H1 (cell line): ENCODE measurements at regions not wholly inside any gene's neighbourhood (a gene's known extent, or its start where the extent isn't known, plus 50 kb on each side); places are given as distances from the start of the nearest gene placed in this dataset.

ENCODE experiments used
- EZH2 ChIP-seq: fragments of 200-600 bp; sonication (generic); IDR thresholded peaks from 2 replicates; pipeline ENCODE4 v1.7.1; 2012; ENCODE audit warnings: low read depth, mild to moderate bottlenecking, moderate library complexity, low read length, inconsistent platforms; ENCODE audit not compliant: severe bottlenecking
- RAD21 ChIP-seq, 2 experiments: IDR thresholded peaks in 1 of 2; conservative IDR thresholded peaks in 1 of 2; 2 replicates each; pipeline ENCODE4 v1.6.1; 2011; ENCODE audit warnings: low read depth in 2 of 2, low read length in 2 of 2, improper control_type of control experiment in 1 of 2, inconsistent platforms in 1 of 2, mild to moderate bottlenecking in 1 of 2, moderate library complexity in 1 of 2
- RBBP5 ChIP-seq: IDR thresholded peaks from 2 replicates; pipeline ENCODE4 v1.7.1; 2012; ENCODE audit warnings: low read depth, mild to moderate bottlenecking, inconsistent platforms, low read length, moderate library complexity, borderline replicate concordance
- SIN3A ChIP-seq, 2 experiments: IDR thresholded peaks in 1 of 2; conservative IDR thresholded peaks in 1 of 2; 2 replicates each; pipeline ENCODE4 v1.6.1; 2011 to 2012; ENCODE audit warnings: low read length in 2 of 2, improper control_type of control experiment in 1 of 2, low read depth in 1 of 2, mild to moderate bottlenecking in 1 of 2
- TBP ChIP-seq: IDR thresholded peaks from 2 replicates; pipeline ENCODE4 v1.6.1; 2011; ENCODE audit warnings: low read depth, low read length, improper control_type of control experiment
- TF ChIP-seq, protein P1 (sequence below), 3 experiments: IDR thresholded peaks; 1 replicate in 2 of 3; 2 replicates in 1 of 3; pipeline versions ENCODE4 v1.5.1 to v1.6.1; 2011; ENCODE audit warnings: low read length in 3 of 3, mild to moderate bottlenecking in 3 of 3, inconsistent platforms in 2 of 3, low read depth in 1 of 3, moderate library complexity in 1 of 3; ENCODE audit not compliant: insufficient read depth in 1 of 3; ENCODE audit errors: control extremely low read depth in 1 of 3

DNA sequence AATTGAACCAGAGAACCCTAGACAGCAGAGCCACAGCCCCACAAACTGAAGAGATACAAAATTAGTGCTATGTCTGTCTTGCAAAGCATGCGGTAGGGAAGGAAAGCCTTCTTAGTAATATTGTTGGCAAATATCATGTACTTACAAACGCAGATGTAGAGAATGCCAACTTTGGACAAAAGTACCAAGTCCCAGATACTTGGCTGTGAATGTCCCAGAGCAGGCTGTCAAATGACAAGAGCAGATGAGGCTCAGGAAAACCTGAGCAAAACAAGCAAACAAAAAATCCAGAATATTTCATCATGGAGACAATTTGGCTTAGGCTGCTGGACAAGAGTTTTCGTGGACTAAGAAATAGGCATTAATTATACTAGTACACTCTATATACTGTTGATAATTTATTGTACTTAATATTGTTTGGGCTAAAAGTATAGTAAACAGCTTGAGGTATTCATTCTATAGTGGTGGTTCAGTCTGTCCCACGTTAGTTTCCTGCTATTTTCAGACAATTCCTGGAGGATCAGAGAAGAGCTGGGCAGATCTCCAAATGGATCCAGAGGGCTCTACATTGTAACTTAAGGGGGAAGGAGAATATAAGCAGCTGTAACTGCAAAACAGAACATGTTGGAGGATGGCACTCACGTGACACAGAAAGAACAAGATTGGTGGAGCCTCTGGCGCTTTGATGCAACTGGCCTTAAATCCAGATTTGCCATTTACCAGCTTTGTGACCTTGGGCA lies 329.8 kb downstream of the ATP23 start:
- TF ChIP-seq, protein P1, sequence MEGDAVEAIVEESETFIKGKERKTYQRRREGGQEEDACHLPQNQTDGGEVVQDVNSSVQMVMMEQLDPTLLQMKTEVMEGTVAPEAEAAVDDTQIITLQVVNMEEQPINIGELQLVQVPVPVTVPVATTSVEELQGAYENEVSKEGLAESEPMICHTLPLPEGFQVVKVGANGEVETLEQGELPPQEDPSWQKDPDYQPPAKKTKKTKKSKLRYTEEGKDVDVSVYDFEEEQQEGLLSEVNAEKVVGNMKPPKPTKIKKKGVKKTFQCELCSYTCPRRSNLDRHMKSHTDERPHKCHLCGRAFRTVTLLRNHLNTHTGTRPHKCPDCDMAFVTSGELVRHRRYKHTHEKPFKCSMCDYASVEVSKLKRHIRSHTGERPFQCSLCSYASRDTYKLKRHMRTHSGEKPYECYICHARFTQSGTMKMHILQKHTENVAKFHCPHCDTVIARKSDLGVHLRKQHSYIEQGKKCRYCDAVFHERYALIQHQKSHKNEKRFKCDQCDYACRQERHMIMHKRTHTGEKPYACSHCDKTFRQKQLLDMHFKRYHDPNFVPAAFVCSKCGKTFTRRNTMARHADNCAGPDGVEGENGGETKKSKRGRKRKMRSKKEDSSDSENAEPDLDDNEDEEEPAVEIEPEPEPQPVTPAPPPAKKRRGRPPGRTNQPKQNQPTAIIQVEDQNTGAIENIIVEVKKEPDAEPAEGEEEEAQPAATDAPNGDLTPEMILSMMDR (IDR thresholded peaks at IDR 0.05; ENCODE audit: control extremely low read depth in 1 of 3, insufficient read depth in 1 of 3, low read depth in 1 of 3, low read length in 3 of 3), result no peak
- TF ChIP-seq RBBP5 (no peak), EZH2 (no peak), RAD21 (IDR thresholded peaks at IDR 0.05 in 1 of 2, conservative IDR thresholded peaks at IDR 0.05 in 1 of 2; ENCODE audit: low read depth in 2 of 2, low read length in 2 of 2) (no peak), SIN3A (conservative IDR thresholded peaks at IDR 0.05 in 1 of 2, IDR thresholded peaks at IDR 0.05 in 1 of 2; ENCODE audit: low read depth in 1 of 2, low read length in 2 of 2) (no peak), TBP (no peak)
